ENCODE measurements at regions not wholly inside any gene's neighbourhood (a gene's known extent, or its start where the extent isn't known, plus 50 kb on each side); places are given as distances from the start of the nearest gene placed in this dataset.

GRCh38 chr12:67562513-67563287, 85.8 kb upstream of the DYRK2 start:
- Histone ChIP-seq H3K27ac (ENCODE audit: control insufficient read depth, insufficient read depth) (no peak overlapping the region), H3K4me3 (no peak overlapping the region), H3K9ac (ENCODE audit: control insufficient read depth, insufficient read depth, low read length) (no peak overlapping the region), H3K4me2 (ENCODE audit: control insufficient read depth, insufficient read depth) (no peak overlapping the region), H3K27me3 (replicated peaks in 1 of 2; ENCODE audit: control insufficient read depth in 2 of 2, insufficient read depth in 2 of 2, low read length in 1 of 2) (no peaks in the 10 kb centered on the region), H3K79me2 (ENCODE audit: control insufficient read depth, insufficient read depth, low read length) (no peaks in the 10 kb centered on the region), H3K4me1 (ENCODE audit: control insufficient read depth, insufficient read depth, low read length) (no peaks in the 10 kb centered on the region), H2AFZ (ENCODE audit: control insufficient read depth, low read depth, low read length) (no peak overlapping the region), H3K9me3 (replicated peaks; ENCODE audit: control insufficient read depth, insufficient read depth, low read length) (no peaks in the 10 kb centered on the region; the same call in 2 of the 3 replicates), H3K36me3 (ENCODE audit: control insufficient read depth in 2 of 2, insufficient read depth in 2 of 2, low read length in 1 of 2) (no peaks in the 10 kb centered on the region), H4K20me1 (ENCODE audit: control insufficient read depth, insufficient read depth) (no peaks in the 10 kb centered on the region)
- TF ChIP-seq PAX5 (IDR thresholded peaks at IDR 0.05; ENCODE audit: borderline replicate concordance, low read depth, low read length), result no peak
- no peak for TF ChIP-seq TBL1XR1 (IDR thresholded peaks at IDR 0.05; ENCODE audit: low read depth, low read length)
- no peak for TF ChIP-seq PKNOX1 (IDR thresholded peaks at IDR 0.05)
- TF ChIP-seq ESRRA (IDR thresholded peaks at IDR 0.05; ENCODE audit: low read length), result no peak
- no peak for TF ChIP-seq MAX (IDR thresholded peaks at IDR 0.05; ENCODE audit: low read depth, low read length)
- TF ChIP-seq MLLT1 (IDR thresholded peaks at IDR 0.05), result no peak
- TF ChIP-seq ZNF274 (IDR thresholded peaks at IDR 0.05; ENCODE audit: insufficient read depth, insufficient read length), result no peak
- no peak for TF ChIP-seq ZNF24 (IDR thresholded peaks at IDR 0.05)
- ATAC-seq (no peak), FAIRE-seq (no peak), DNase-seq (ENCODE audit: low read depth, low spot score) (no peak)
- in situ Hi-C loops (cut with MboI) (no loop called here), intact Hi-C loops (cut with micrococcal nuclease; ENCODE audit: unreplicated experiment) (no loop called here)
- ChIA-PET RAD21 (ENCODE audit: unreplicated experiment) (no interaction called here), SMC1A (ENCODE audit: uncharacterized antibody, unreplicated experiment) (interaction anchor here (1.2 kb wide), 1 partner anchor 44 kb away, joined by 3 read pairs; no protein-coding TSS in a partner anchor), CTCF (no interaction called here), POLR2A (no interaction called here)
- 44% methylated on average over 3 of the region's 3 CpGs for WGBS (ENCODE audit: insufficient coverage, insufficient replicate concordance, low lambda C conversion rate, missing lambda C conversion rate)
- no TSS peak for BruUV-seq (replicated peaks)

Data from GM12878 (cell line).